Cerebellar cortex (tissue), 1 donor: ENCODE measurements at regions not wholly inside any gene's neighbourhood (a gene's known extent, or its start where the extent isn't known, plus 50 kb on each side); places are given as distances from the start of the nearest gene placed in this dataset.

ENCODE experiments used
- DNase-seq: peaks from one replicate; pipeline ENCODE4 v3.0.0-alpha.2; 2015; ENCODE audit warnings: low spot score

GRCh38 chr1:34409689-34410229, 233.1 kb downstream of the C1orf94 start:
- no peak for DNase-seq

GRCh38 chr1:34412598-34413370, 236.1 kb downstream of the C1orf94 start:
- no peak for DNase-seq

- DNase-seq, result no peak
These were observed 238.4 kb downstream of the C1orf94 start for GRCh38 chr1:34415140-34415539.

- DNase-seq, result no peak
These were observed 241.5 kb downstream of the C1orf94 start for GRCh38 chr1:34418166-34418565.

- DNase-seq, result no peak
These were observed 243.0 kb downstream of the C1orf94 start for GRCh38 chr1:34419663-34420136.

- no peak for DNase-seq
These were observed 248.3 kb downstream of the C1orf94 start for GRCh38 chr1:34425046-34425445.

GRCh38 chr1:34425785-34426184, 249.1 kb downstream of the C1orf94 start:
- DNase-seq, result no peak

GRCh38 chr1:34426325-34426896, 249.7 kb downstream of the C1orf94 start:
- DNase-seq, result no peak

- no peak for DNase-seq
These were observed 250.5 kb downstream of the C1orf94 start for GRCh38 chr1:34427170-34427569.

GRCh38 chr1:34433099-34433498, 256.4 kb downstream of the C1orf94 start:
- no peak for DNase-seq

GRCh38 chr1:34436836-34437235, 260.1 kb downstream of the C1orf94 start:
- no peak for DNase-seq

- DNase-seq, result no peak
These were observed 264.8 kb downstream of the C1orf94 start for GRCh38 chr1:34441259-34442069.

- no peak for DNase-seq
These were observed 267.8 kb downstream of the C1orf94 start for GRCh38 chr1:34444516-34444915.

GRCh38 chr1:34450325-34450724, 273.6 kb downstream of the C1orf94 start:
- DNase-seq, result no peak

- no peak for DNase-seq
These were observed 275.7 kb downstream of the C1orf94 start for GRCh38 chr1:34452451-34452850.

GRCh38 chr1:34455121-34455520, 278.4 kb downstream of the C1orf94 start:
- no peak for DNase-seq

GRCh38 chr1:34460193-34460592, 283.5 kb downstream of the C1orf94 start:
- peak; percentile 12 for DNase-seq

GRCh38 chr1:34470401-34470800, 284.4 kb upstream of the GJB5 start:
- DNase-seq, result no peak

GRCh38 chr1:34474566-34474965, 280.3 kb upstream of the GJB5 start:
- DNase-seq, result no peak

GRCh38 chr1:34476371-34476770, 278.5 kb upstream of the GJB5 start:
- no peak for DNase-seq

GRCh38 chr1:34477632-34478141, 277.2 kb upstream of the GJB5 start:
- DNase-seq, result no peak

GRCh38 chr1:34478515-34479076, 276.3 kb upstream of the GJB5 start:
- no peak for DNase-seq
